ENCODE measurements at regions not wholly inside any gene's neighbourhood (a gene's known extent, or its start where the extent isn't known, plus 50 kb on each side); places are given as distances from the start of the nearest gene placed in this dataset.

DNA sequence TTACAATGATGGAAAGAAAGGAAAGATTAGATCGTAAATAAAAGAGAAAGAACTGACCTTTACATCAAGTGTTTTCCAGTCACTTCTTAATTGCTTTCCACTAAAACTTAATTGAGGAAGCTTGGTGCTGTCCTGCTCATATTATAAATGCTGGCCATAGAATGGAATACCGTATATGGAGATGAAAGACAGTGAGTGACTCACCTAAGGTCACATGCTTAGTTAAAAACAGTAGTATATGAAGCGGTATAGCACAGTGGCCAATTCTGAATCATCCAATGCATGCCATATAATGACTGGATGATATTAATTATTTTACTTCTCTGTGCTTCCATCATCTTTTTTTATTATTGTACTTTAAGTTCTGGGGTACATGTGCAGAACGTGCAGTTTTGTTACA lies 482.4 kb upstream of the SGCD start:
- DNase-seq (ENCODE audit: low spot score): no peak

DNA sequence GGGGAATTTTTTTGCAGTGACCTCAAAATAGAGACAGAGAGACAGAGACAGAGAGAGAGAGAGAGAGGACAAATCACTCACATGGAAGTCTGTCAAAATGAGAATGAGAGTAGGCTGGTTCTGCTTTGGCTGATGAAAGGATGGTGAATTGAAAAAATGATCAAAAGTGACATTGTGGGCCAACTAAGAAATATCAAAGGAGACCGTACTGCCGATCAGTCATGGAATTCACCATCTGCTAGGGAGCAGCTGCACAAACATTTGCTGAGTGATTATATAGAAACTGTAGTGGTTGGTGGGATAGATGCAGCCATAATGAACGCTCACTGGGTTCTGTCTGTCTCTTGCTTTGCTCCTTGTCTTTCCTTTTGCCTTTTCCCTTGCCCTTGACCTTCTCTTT lies 476.6 kb upstream of the SGCD start:
- no peak for DNase-seq (ENCODE audit: low spot score)

DNA sequence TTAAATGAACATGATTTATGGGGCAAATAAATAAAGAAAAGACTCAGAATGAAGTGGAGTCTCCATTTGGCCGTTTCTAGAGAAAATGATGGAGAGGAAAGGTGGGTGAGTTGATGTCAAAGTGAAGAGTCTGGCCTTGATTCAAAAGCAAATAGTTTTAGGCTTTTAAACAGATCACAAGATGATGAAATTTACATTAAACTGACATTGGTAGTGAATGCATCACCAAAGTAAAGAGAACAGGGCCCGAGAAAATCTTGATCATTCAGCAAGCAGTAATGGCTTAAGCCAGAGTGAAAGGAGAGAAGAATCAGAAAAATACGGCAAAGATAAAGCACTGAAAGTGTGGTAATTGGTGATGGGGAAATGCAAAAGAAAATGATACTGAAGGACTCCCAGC lies 460.0 kb upstream of the SGCD start:
- no peak for DNase-seq (ENCODE audit: low spot score)

DNA sequence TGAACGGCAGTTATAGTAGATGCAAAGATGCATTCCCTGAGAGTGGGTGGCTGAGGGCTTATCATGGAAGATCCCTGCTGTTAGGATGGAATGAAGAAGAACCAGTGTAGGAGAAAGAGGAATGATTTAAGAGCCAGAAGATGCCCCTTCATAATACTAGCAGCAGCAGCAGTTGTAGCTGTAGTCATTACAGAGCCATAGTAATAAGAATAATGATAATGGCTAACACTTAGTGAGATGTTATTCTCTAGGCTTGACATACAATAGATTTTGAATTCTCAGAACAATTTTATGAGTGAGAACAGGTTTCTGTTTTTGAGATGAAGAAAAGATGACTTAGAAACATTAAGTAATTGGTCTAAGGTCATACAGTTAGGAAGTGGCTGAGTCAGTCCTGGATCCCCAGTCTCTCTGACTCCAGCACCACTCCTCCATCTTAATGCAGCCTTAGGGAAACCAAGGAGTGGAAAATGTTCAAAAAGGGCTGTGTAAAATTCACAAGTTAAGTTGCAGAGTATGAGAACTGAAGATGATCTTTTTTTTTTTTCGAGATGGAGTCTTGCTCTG lies 459.4 kb upstream of the SGCD start:
- DNase-seq (ENCODE audit: low spot score): peak; percentile 13

DNA sequence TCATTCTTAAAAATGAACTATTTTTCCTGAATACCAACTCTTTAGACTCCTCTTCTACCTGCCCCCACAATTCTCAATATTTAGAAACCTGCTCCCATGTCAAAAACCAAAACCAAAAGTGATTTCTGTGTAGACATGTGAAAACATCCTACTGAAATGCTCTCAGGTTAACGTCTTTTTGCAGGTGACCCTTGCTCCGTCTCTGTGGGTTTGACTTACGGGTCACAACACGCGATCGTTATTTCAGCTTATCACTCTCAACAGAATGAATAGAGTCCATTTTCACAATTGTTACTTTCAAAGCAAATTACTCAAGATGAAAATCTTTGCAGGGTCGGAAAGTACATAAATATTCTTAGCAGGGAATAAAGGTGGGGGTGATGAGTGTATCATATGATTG lies 456.3 kb upstream of the SGCD start:
- no peak for DNase-seq (ENCODE audit: low spot score)

DNA sequence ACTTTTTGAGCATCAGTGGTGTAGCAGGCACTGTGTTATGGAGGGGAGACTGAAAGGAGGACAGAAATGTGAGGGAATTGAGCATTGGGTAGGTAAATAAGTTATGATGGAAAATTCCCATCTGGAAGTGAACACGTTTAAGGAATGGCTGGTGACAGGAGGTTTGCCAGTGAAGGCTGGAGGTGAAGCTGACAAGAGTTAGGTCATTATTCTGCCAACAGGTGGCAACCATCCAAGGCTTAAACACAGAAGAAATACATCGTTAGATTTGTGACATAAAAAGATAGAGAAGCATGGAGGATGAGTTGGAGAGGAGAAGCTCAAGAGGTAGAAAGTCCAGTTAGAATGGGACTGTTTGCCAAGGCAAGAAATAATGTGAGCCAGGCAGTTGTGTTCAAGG lies 455.3 kb upstream of the SGCD start:
- no peak for DNase-seq (ENCODE audit: low spot score)

DNA sequence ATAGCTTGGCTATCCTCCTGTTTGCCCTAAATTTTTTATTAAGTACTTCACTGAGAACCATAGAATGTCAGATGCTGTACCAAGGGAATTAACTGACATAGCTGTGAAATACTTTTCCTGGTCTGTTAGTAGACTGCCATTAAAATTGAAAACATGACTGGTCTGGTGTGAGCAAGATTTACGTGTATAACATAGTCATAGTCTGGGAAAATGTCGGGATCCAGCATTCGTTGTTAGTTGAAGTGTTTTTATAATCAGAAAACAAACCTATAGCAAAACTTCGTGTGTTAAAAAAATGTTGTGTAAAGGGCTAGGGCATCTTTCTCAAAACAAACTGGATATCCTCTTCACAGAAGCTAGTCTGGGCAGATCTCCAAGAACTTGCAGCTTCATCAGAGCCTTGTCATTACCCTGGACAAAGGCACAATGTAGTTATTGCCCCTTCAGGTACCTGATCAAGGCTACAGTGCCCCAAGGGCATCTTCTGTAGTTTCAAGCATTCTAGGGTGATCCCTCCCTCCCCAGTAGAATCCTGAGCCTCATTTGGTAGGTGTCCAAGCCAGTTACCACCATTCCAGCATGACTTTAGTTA lies 454.2 kb upstream of the SGCD start:
- DNase-seq (ENCODE audit: low spot score): peak; percentile 46

DNA sequence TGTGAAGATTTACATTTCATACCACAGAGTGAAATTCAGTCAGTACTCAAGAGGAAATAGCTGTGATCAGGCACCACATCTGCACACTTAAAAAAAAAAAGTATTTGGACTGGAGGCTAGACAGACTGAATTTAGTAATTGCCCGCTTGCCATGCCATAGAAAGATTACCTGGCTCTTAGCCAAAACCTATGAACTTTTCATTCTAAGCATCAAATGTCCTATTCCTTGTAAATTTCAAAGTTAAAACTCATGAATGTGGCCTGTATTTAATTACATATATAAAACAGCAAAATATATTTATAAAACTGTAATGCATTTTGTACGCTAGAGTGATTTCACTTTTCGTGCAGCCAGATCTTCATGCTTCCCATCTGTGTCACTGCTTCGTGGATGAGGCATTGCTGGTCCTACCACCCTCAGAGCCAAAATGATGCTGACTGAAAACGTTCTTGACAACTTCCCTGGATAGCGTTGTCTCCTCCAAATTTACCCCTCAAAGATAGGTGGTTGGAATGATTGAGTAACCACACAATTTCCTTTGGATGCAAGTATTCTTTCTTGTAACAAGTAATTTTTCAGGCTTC lies 447.9 kb upstream of the SGCD start:
- peak; percentile 84 for DNase-seq (ENCODE audit: low spot score)

DNA sequence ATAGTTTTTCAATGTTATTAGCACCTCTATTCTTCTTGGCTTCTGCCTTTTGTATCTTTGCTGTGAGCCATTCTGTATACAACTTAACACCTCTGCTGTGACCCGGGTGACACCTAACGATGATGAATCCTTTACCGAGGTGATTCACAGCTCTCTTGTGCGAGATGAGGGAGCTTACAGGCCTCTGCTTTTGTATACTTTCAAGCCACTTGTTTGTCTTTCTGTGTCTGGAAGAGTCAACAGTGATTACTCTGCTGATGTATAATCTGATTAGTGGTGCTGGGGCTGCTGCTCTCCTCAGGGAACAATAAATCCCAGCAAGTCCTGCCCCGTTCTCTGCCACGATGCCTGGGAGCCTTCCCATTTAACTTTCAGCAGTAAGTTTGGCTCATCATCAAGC lies 442.9 kb upstream of the SGCD start:
- DNase-seq (ENCODE audit: low spot score): peak; percentile 6

DNA sequence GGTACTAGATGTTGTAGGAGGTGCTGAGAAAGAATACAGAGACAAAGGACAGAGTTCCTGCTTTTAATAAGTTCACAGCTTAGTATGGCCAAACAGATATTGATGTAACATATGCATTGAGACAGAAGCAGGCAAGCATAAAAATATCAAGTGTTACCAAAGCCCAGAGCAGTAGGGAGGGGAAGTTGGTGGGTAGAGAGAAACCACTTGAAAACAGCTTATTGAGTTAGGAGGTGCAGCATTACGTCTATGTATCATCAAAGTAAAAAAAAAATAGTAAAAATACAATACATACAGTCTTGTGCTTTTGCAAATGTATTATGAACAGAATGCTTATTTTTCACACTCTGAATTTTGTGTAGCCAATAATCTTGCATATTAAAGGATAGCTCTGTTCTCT lies 441.8 kb upstream of the SGCD start:
- no peak for DNase-seq (ENCODE audit: low spot score)

DNA sequence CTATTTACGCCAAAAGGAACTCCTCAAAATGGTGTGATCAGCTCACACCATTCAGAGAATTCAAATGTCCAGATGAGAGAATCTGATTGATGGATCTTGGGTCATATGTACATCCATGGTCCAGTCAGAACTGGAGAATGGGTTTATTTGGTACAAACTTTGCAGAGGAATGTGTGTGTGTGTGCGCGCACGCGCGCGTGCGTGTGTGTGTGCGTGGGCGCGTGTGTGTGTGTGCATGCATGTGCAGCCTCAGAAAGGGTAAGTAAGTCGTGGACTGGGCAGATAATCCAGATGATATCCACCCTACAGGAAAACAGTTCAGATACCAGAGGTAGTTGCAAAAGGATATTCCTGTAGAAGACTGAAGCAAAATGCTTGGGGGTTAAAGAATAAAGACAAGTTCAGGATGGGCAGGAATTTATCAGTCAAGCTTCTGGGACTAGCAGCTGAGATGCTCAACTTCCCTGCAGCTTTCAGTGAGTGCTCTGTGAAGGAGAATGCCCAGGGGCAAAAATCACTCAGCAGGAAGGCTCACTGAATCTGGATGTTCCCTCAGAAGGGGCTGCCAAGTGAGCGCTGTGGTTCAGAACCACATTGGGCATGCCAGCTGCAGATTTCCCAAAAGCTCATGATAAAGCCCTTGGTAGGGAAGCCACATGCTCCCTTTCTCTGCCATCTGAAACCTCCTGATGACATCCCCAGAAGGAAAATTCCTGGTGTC lies 440.5 kb upstream of the SGCD start:
- peak; percentile 4 for DNase-seq (ENCODE audit: low spot score)

DNA sequence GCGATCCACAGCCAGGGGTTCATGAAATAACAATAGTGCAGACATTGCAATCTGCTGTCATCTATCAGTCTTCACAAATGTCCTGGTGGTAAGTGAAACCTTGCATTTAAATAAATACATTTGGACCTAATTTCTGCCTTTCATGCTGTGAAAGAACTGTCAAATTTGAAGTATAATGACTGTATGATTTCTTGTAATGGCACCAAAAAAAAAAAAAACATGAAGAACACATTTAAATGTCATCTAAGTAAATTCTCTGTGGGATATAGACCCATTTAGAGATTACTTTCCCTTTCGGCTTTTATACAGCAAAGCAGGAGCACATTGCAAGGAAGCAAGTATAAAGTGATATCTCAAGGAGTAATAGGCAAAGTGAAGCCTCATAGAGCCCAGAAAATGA lies 431.5 kb upstream of the SGCD start:
- DNase-seq (ENCODE audit: low spot score): no peak

DNA sequence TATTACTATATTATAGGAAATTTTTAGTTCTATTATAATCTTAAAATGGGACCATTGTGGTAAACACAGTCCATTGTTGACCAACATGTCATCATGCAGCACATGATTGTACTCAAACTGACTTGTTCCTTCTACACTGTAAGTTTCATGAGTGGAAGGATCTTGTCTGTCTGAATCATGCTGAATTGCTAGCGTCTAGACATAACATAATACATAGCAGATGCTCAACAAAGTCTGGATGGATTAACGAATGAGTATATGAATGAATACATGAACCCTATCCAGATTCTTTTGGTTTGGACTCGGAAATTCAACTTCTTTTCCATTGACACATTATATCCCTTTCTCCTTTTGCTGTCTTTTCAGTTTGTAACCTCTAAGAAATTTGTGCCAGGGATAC lies 429.2 kb upstream of the SGCD start:
- peak; percentile 71 for DNase-seq (ENCODE audit: low spot score)

DNA sequence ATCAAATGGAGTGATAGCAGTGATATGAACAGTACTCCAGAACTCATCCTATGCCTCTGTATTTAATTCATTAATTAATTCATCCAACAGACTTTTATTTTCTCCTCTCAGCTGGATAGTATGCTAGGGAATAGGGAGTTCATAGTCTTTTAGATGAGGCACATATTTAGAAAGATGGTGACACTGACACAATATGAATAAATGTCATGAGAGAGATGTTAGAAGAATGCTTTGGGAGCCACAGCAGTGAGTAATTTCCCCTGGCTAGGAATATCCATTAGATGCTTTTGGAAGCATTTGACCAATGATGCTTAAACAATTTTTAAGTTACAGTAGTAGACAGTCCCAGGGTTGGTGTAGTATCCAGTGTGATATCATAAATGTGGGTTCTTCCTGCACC lies 428.7 kb upstream of the SGCD start:
- DNase-seq (ENCODE audit: low spot score): peak; percentile 49

DNA sequence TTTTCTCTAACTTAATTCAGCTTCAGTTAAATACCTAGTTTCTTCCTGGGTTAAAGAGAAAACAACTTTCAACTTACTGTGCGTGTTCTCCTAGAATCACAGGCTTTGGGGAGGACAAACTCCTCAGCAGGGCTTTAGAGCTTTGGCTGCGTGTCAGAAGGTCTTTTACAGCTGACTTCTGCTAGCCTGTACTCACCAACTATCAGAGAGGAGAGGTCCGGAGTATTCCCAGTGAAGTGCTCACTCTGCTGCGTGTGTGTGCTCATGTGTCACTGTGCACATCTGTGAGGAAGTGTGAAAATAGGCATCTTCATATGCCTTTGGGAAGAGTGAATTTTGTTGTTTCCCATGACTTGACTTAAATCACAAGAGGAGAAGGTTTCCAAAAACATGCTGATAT lies 423.2 kb upstream of the SGCD start:
- DNase-seq (ENCODE audit: low spot score): no peak

DNA sequence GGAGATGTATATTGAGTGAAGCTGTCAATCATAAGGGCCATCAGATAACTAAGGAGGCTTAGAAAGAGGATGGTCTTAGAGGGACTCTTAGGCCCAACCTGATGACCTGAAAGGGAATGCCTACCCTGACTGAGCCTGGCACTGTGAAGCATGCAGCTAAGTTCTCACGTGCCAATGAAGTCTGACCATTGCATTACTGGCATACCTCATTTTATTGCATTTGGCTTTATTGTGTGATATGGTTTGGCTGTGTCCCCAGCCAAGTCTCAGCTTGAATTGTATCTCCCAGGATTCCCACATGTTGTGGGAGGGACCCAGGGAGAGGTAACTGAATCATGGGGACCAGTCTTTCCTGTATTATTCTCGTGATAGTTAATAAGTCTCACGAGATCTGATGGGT lies 421.6 kb upstream of the SGCD start:
- peak; percentile 71 for DNase-seq (ENCODE audit: low spot score)

DNA sequence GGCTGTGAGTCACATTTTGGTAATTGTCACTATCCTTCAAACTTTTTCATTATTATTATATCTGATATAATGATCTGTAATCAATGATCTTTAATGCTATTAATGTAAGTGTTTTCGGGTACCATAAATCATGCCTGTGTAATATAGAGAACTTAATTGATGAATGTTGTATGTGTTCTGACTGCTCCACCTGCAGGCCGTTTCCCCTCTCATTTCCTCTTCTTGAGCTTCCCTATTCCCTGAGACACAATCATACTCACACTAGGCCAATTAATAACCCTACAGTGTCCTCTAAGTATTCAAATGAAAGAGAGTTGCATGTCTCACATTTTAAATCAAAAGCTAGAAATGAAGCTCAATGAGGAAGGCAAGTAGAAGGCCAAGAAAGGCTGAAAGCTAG lies 420.9 kb upstream of the SGCD start:
- DNase-seq (ENCODE audit: low spot score): no peak

DNA sequence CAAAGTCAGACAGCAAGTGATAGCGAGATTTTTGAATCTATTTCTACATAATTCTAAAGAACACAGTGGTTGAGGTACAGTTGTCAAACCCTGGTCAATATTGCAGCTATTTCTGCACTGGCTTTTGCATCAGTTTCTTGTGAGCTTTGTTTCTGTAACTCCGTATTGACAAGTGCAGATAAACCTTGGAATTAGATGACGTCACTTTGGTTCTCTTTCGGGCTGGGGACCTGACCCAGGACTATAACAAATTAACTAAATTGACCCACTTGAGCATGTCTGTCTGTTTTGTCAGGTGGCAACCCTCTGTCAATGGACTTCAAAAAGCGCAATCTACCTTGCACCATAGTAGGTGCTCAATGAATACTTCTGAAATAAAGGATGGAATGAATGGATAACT lies 418.4 kb upstream of the SGCD start:
- DNase-seq (ENCODE audit: low spot score): no peak

DNA sequence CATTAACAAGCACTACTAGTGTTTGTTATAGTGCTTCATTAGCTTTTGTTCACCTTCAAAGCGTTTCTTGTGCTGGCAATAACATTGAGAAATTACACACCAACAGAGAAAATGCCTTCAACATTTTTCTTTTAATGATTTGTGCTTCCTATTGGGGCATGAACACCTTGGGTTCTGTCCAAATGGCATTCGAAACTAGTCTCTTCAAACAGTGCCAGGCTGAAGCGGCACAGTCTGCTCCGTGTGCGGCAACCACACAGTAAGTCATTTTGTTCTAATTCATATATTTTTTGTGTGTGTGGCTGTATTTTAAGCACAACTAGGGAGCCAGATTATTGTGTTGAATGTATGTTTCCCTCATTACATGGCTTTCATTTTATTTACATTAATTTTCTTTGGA lies 414.7 kb upstream of the SGCD start:
- no peak for DNase-seq (ENCODE audit: low spot score)

DNA sequence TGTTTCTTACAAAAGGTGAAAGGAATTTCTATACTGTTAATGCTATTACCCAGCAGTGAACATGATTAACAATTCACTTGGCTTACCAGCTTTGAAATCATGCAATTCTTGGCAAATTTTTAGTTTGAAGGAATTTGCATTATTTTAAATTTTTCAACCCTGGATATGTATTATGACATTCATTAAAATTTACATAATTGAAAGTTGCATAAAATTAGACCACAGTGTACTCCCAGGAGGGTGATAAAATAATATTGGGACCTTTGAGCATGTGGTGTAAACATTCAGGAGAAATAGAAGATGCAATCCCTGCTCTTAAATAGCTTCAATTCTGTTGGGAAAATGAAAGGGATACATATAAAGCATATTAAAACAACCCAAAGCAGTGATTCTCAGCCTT lies 412.2 kb upstream of the SGCD start:
- DNase-seq (ENCODE audit: low spot score): no peak

DNA sequence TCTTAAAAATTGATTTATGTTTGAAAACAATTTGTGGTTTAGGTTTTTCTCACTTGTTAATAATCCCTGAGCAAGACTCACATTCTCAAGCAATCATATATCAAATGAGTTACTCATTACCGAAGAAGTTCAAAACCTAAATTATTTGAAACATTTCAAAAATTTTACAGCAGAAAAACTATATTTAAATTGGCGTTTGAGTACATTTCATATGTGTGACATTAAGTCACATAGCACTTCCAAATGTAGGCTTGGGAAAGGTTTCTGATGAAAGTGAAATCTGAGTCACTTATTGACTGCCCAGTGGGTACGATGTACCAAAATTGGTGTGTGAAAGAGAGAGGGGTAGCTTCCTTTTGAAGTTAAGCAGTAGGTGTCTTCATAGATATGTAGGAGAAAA lies 411.4 kb upstream of the SGCD start:
- DNase-seq (ENCODE audit: low spot score): peak; percentile 22

DNA sequence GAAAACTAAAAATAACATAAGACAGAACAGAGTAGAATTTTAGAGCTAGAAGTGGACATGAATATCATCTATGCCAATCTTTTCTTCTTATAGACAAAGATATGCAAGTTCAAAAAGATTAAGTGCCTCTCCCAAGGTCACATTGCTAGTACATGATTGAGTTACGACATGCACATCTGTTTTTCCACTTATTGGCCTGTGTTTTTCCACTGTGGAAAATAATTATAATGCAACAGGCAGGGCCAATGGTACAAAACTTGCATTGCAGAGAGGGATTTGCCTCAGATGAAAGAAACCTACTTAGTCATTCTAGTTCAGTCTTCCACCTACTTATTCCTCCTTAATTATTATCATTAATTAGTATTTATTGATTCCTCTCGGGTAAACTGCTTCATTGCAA lies 407.8 kb upstream of the SGCD start:
- no peak for DNase-seq (ENCODE audit: low spot score)

DNA sequence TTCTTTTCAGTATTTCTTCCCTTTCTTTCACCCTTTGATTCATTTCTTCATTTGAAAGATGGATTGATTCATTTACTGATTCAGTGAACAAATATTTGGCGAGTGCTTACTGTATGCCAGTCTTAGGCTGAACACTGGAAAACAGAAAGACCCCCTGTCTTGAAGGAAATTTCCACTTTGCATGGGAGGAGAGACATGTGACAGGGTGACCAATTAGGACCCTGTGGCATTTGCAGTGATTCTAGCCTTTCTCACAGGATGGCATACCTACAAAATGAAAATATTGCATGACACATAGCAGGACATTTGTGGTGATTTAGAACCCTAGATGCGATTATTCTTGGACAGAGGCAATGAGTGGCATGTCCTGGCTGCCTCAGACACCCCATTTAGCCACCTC lies 407.2 kb upstream of the SGCD start:
- DNase-seq (ENCODE audit: low spot score): no peak

DNA sequence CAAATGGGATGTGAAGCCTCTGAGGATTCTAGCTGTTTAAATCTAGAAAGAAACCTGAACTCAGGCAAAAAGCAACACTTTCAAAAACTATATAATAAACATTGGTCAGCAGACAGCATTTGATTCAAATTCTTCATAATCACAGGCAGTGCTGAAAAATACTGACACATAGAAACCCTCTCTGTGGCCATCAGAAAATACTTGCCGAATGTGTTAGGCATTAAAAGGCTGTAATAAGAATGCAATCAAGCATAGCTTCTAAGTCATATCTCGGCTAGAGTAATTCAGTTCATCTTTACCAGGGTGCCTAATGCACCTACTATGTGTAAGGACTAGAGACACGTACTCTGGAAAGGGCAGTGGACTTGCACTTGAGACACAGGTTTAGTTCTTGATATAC lies 405.3 kb upstream of the SGCD start:
- DNase-seq (ENCODE audit: low spot score): no peak

Data from AG08395 (cell line).